ENCODE measurements at regions not wholly inside any gene's neighbourhood (a gene's known extent, or its start where the extent isn't known, plus 50 kb on each side); places are given as distances from the start of the nearest gene placed in this dataset.

- TF ChIP-seq POLR2A (IDR thresholded peaks at IDR 0.05) = no peak
- TF ChIP-seq, protein P1, sequence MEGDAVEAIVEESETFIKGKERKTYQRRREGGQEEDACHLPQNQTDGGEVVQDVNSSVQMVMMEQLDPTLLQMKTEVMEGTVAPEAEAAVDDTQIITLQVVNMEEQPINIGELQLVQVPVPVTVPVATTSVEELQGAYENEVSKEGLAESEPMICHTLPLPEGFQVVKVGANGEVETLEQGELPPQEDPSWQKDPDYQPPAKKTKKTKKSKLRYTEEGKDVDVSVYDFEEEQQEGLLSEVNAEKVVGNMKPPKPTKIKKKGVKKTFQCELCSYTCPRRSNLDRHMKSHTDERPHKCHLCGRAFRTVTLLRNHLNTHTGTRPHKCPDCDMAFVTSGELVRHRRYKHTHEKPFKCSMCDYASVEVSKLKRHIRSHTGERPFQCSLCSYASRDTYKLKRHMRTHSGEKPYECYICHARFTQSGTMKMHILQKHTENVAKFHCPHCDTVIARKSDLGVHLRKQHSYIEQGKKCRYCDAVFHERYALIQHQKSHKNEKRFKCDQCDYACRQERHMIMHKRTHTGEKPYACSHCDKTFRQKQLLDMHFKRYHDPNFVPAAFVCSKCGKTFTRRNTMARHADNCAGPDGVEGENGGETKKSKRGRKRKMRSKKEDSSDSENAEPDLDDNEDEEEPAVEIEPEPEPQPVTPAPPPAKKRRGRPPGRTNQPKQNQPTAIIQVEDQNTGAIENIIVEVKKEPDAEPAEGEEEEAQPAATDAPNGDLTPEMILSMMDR (IDR thresholded peaks at IDR 0.05) = no peak
Observed at GRCh38 chr6:34610819-34611477, 54.8 kb upstream of the SPDEF start.

Measured in gastroesophageal sphincter (tissue), 3 donors.